ENCODE measurements at regions not wholly inside any gene's neighbourhood (a gene's known extent, or its start where the extent isn't known, plus 50 kb on each side); places are given as distances from the start of the nearest gene placed in this dataset.

DNA sequence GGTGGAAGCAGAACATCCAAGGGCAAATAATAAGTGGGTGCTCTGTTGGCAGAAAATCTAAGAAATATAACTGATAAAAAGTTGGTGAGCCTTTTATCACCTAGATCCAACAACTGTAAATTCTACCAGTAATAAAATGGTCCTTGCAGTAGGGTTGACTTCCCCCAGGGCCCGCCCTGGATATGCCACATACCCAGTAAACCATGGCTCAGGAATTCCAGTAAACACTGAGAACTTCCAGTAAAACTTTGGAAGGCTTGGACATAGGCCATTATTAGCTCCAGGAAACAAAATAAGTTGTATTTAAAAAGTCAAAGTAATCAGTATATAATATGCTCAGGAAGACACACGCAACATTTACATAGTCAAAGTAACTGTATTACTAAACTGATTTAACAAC lies 402.2 kb downstream of the BCAT1 start:
- TF ChIP-seq, protein P1, sequence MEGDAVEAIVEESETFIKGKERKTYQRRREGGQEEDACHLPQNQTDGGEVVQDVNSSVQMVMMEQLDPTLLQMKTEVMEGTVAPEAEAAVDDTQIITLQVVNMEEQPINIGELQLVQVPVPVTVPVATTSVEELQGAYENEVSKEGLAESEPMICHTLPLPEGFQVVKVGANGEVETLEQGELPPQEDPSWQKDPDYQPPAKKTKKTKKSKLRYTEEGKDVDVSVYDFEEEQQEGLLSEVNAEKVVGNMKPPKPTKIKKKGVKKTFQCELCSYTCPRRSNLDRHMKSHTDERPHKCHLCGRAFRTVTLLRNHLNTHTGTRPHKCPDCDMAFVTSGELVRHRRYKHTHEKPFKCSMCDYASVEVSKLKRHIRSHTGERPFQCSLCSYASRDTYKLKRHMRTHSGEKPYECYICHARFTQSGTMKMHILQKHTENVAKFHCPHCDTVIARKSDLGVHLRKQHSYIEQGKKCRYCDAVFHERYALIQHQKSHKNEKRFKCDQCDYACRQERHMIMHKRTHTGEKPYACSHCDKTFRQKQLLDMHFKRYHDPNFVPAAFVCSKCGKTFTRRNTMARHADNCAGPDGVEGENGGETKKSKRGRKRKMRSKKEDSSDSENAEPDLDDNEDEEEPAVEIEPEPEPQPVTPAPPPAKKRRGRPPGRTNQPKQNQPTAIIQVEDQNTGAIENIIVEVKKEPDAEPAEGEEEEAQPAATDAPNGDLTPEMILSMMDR (IDR thresholded peaks at IDR 0.05), result no peak
- no peak for TF ChIP-seq EZH2 (IDR thresholded peaks at IDR 0.05; ENCODE audit: borderline replicate concordance, insufficient read depth, low read depth, low read length, poor library complexity, severe bottlenecking)
